ENCODE measurements at regions not wholly inside any gene's neighbourhood (a gene's known extent, or its start where the extent isn't known, plus 50 kb on each side); places are given as distances from the start of the nearest gene placed in this dataset.

DNA sequence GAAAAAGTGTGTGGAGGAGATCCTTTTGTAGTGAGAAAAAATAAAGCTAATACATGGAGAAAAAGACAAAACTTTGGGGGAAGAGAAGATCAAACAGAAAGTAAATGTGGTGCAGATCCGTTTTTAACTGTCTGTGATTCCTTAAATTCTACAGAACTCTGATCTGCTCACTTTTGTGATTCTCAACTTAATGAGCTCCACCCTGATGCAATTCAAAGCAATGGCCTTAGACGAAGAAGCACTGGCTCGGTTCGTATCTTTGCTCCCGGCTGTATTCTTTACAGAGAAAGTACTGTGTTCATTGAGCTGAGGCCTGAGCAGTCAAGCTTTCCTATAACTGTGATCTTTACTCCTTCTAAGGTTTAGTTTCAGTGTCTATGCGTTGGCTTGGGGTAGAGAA, 453.4 kb downstream of the DMAC1 start:
- TF ChIP-seq POLR2A (IDR thresholded peaks at IDR 0.05; ENCODE audit: low read depth, low read length) = no peak
- TF ChIP-seq TAF1 (IDR thresholded peaks at IDR 0.05; ENCODE audit: borderline replicate concordance, low read depth, low read length) = no peak
